CD4-positive, alpha-beta T cell (primary cell): ENCODE measurements at regions not wholly inside any gene's neighbourhood (a gene's known extent, or its start where the extent isn't known, plus 50 kb on each side); places are given as distances from the start of the nearest gene placed in this dataset.

Experiments
- ATAC-seq: fragments of 200-7000 bp; cut with Tn5 transposase; one replicate; pipeline ENCODE4 v1.10.0; 2022; ENCODE audit warnings: mild to moderate bottlenecking; ENCODE audit not compliant: poor library complexity
- CTCF ChIA-PET: fragments of 350-600 bp; sonication (Branson Sonifier 250); formaldehyde crosslinking; loops from one replicate; lab custom pipeline; 2021; ENCODE audit warnings: antibody characterized with exemption, inconsistent platforms; lab: Charles Lee
- POLR2A ChIA-PET: fragments of 350-600 bp; sonication (Branson Sonifier 250); formaldehyde crosslinking; loops from one replicate; lab custom pipeline; 2021; ENCODE audit warnings: antibody characterized with exemption, inconsistent platforms; lab: Charles Lee
- DNase-seq, 14 experiments: peaks; one replicate each; pipeline ENCODE4 v3.0.0-alpha.2; 2013 to 2020; ENCODE audit warnings: mixed read lengths in 2 of 14
- H3K27ac ChIP-seq, 2 donors: one replicate each; pipeline versions ENCODE4 v1.5.1 to v1.7.0; 2013; ENCODE audit warnings: low read length in 2 of 2, low read depth in 1 of 2, mild to moderate bottlenecking in 1 of 2
- H3K27me3 ChIP-seq, 2 experiments: 1 replicate in 1 of 2; 2 replicates in 1 of 2; pipeline versions ENCODE4 v1.6.1 to v1.7.0; 2013; ENCODE audit warnings: low read length in 2 of 2, control low read depth in 1 of 2, mild to moderate bottlenecking in 1 of 2, moderate library complexity in 1 of 2; ENCODE audit not compliant: insufficient read depth in 2 of 2, control insufficient read depth in 1 of 2
- H3K36me3 ChIP-seq: one replicate; pipeline ENCODE4 v1.6.1; 2013; ENCODE audit warnings: low read length, control low read depth; ENCODE audit not compliant: insufficient read depth
- H3K4me1 ChIP-seq: one replicate; pipeline ENCODE4 v1.6.1; 2013; ENCODE audit warnings: low read length, control low read depth; ENCODE audit not compliant: insufficient read depth
- H3K4me3 ChIP-seq: one replicate; pipeline ENCODE4 v1.5.1; 2013; ENCODE audit warnings: mild to moderate bottlenecking, low read length, moderate library complexity
- H3K9me3 ChIP-seq, 2 experiments: 1 replicate in 1 of 2; 2 replicates in 1 of 2; pipeline versions ENCODE4 v1.6.1 to v1.7.0; 2013; ENCODE audit warnings: low read length in 2 of 2, mild to moderate bottlenecking in 2 of 2, control low read depth in 1 of 2, moderate library complexity in 1 of 2; ENCODE audit not compliant: control insufficient read depth in 1 of 2, insufficient read depth in 1 of 2
- H3K27ac Mint-ChIP-seq: one replicate; pipeline ENCODE4 v1.8.0; 2020; ENCODE audit warnings: mixed read lengths
- H3K27me3 Mint-ChIP-seq: one replicate; pipeline ENCODE4 v1.8.0; 2021; ENCODE audit warnings: mixed read lengths
- H3K36me3 Mint-ChIP-seq: one replicate; pipeline ENCODE4 v1.8.0; 2021; ENCODE audit warnings: low read depth, mixed read lengths
- H3K4me1 Mint-ChIP-seq: one replicate; pipeline ENCODE4 v1.8.0; 2021; ENCODE audit warnings: low read depth, mixed read lengths
- H3K4me3 Mint-ChIP-seq: one replicate; pipeline ENCODE4 v1.8.0; 2020; ENCODE audit warnings: mild to moderate bottlenecking, mixed read lengths
- H3K9me3 Mint-ChIP-seq: one replicate; pipeline ENCODE4 v1.8.0; 2020; ENCODE audit warnings: mixed read lengths
- CTCF ChIP-seq: fragments of 200-600 bp; IDR thresholded peaks from one replicate; pipeline ENCODE4 v1.8.0; 2022; ENCODE audit warnings: antibody characterized with exemption, mild to moderate bottlenecking
- intact Hi-C, 2 experiments: fragments of 100-400 bp; cut with DNase I in 1 of 2; cut with micrococcal nuclease in 1 of 2; formaldehyde crosslinking; loops; one replicate each; pipeline versions ENCODE4 v1.15.1 to v1.9.0; 2023 to 2025; cut with DNase I, micrococcal nuclease

GRCh38 chr15:77803487-77803886 is 170.8 kb upstream of the LINGO1 start:
- no peak overlapping the region for H3K27ac ChIP-seq
- no peaks in the 10 kb centered on the region for H3K9me3 Mint-ChIP-seq
- DNase-seq, result no peak
- no peak overlapping the region for H3K4me3 ChIP-seq
- ATAC-seq, result no peak
- ChIA-PET CTCF (no interaction called here), POLR2A (no interaction called here)
- no peak overlapping the region for H3K4me3 Mint-ChIP-seq
- H3K27me3 ChIP-seq, result no peaks in the 10 kb centered on the region
- no peaks in the 10 kb centered on the region for H3K9me3 ChIP-seq
- H3K4me1 Mint-ChIP-seq, result no peaks in the 10 kb centered on the region
- intact Hi-C loops, result no loop called here
- H3K27ac Mint-ChIP-seq, result no peak overlapping the region
- H3K36me3 Mint-ChIP-seq, result no peaks in the 10 kb centered on the region
- H3K4me1 ChIP-seq, result no peaks in the 10 kb centered on the region
- no peak for TF ChIP-seq CTCF
- H3K36me3 ChIP-seq, result no peaks in the 10 kb centered on the region
- H3K27me3 Mint-ChIP-seq, result peaks cover 5% of the 10 kb centered on the region

- ATAC-seq (no peak), DNase-seq (no peak)
- Mint-ChIP-seq H3K9me3 (no peaks in the 10 kb centered on the region), H3K27me3 (peaks cover 5% of the 10 kb centered on the region), H3K4me1 (no peaks in the 10 kb centered on the region), H3K36me3 (no peaks in the 10 kb centered on the region), H3K27ac (no peak overlapping the region), H3K4me3 (no peak overlapping the region)
- Histone ChIP-seq H3K4me1 (no peaks in the 10 kb centered on the region), H3K36me3 (no peaks in the 10 kb centered on the region), H3K27me3 (no peaks in the 10 kb centered on the region), H3K27ac (no peak overlapping the region), H3K4me3 (no peak overlapping the region), H3K9me3 (peaks cover 0 to 3% of the 10 kb centered on the region in 2 experiments)
- POLR2A ChIA-PET, result no interaction called here
- TF ChIP-seq CTCF, result no peak
- CTCF ChIA-PET, result no interaction called here
- intact Hi-C loops, result no loop called here
Observed at GRCh38 chr15:77800305-77800704, 167.6 kb upstream of the LINGO1 start.

- no peaks in the 10 kb centered on the region for H3K4me1 Mint-ChIP-seq
- H3K36me3 Mint-ChIP-seq, result no peaks in the 10 kb centered on the region
- no peaks in the 10 kb centered on the region for H3K9me3 Mint-ChIP-seq
- H3K9me3 ChIP-seq, result peaks cover 0 to 3% of the 10 kb centered on the region in 2 experiments
- no peak overlapping the region for H3K4me3 ChIP-seq
- H3K27ac ChIP-seq, result no peak overlapping the region
- H3K4me3 Mint-ChIP-seq, result no peak overlapping the region
- TF ChIP-seq CTCF, result no peak
- intact Hi-C loops, result no loop called here
- H3K36me3 ChIP-seq, result no peaks in the 10 kb centered on the region
- ATAC-seq (no peak), DNase-seq (no peak)
- H3K27me3 ChIP-seq, result no peaks in the 10 kb centered on the region
- no peak overlapping the region for H3K27ac Mint-ChIP-seq
- CTCF ChIA-PET, result no interaction called here
- POLR2A ChIA-PET, result no interaction called here
- peaks cover 5% of the 10 kb centered on the region for H3K27me3 Mint-ChIP-seq
- H3K4me1 ChIP-seq, result no peaks in the 10 kb centered on the region
Observed at GRCh38 chr15:77798847-77799246, 166.1 kb upstream of the LINGO1 start.
